OCI-LY1 (cell line): ENCODE measurements at regions not wholly inside any gene's neighbourhood (a gene's known extent, or its start where the extent isn't known, plus 50 kb on each side); places are given as distances from the start of the nearest gene placed in this dataset.

Source experiments
- H2AFZ ChIP-seq: fragments of 200-600 bp; sonication (generic), shearing (Covaris generic); 2 replicates; pipeline ENCODE4 v1.6.0; 2014; ENCODE audit warnings: antibody characterized with exemption, mild to moderate bottlenecking, low read length
- H3F3A ChIP-seq: fragments of 200-600 bp; sonication (generic), shearing (Covaris generic); 2 replicates; pipeline ENCODE4 v1.6.0; 2014; ENCODE audit warnings: mild to moderate bottlenecking, antibody characterized with exemption, low read length, moderate library complexity; ENCODE audit not compliant: insufficient read depth
- H3K27ac ChIP-seq: fragments of 200-600 bp; sonication (generic); 2 replicates; pipeline ENCODE4 v1.5.1; 2014; ENCODE audit warnings: low read length, mixed run types, mild to moderate bottlenecking, low read depth; ENCODE audit not compliant: poor library complexity, severe bottlenecking
- H3K27me3 ChIP-seq: fragments of 200-600 bp; sonication (generic); 2 replicates; pipeline ENCODE4 v1.6.0; 2014; ENCODE audit warnings: antibody characterized with exemption, mild to moderate bottlenecking, low read length, moderate library complexity; ENCODE audit not compliant: insufficient read depth
- H3K36me3 ChIP-seq: fragments of 200-600 bp; sonication (generic); 2 replicates; pipeline ENCODE4 v1.6.1; 2014; ENCODE audit warnings: mild to moderate bottlenecking, antibody characterized with exemption, low read length, moderate library complexity, mixed read lengths; ENCODE audit not compliant: insufficient read depth
- H3K4me1 ChIP-seq: fragments of 200-600 bp; sonication (generic); 2 replicates; pipeline ENCODE4 v1.5.1; 2014; ENCODE audit warnings: mild to moderate bottlenecking, low read length, moderate library complexity; ENCODE audit not compliant: insufficient read depth, severe bottlenecking
- H3K4me2 ChIP-seq: fragments of 200-600 bp; sonication (generic), shearing (Covaris generic); 2 replicates; pipeline ENCODE4 v1.6.1; 2014; ENCODE audit warnings: low read length
- H3K4me3 ChIP-seq: fragments of 200-600 bp; sonication (generic); 2 replicates; pipeline ENCODE4 v1.5.1; 2014; ENCODE audit warnings: low read length, low read depth, mild to moderate bottlenecking, mixed read lengths; ENCODE audit not compliant: poor library complexity, severe bottlenecking
- H3K79me2 ChIP-seq: fragments of 200-600 bp; shearing (Covaris generic); 2 replicates; pipeline ENCODE4 v1.6.1; 2016; ENCODE audit warnings: mixed run types, low read length, mixed read lengths; ENCODE audit not compliant: insufficient read depth
- H3K9ac ChIP-seq: fragments of 200-600 bp; sonication (generic), shearing (Covaris generic); 2 replicates; pipeline ENCODE4 v1.6.1; 2014; ENCODE audit warnings: mild to moderate bottlenecking, low read length, mixed read lengths
- H3K9me2 ChIP-seq: fragments of 200-600 bp; sonication (generic), shearing (Covaris generic); 2 replicates; pipeline ENCODE4 v1.6.1; 2014; ENCODE audit warnings: low read depth, mild to moderate bottlenecking, low read length, mixed read lengths
- H3K9me3 ChIP-seq: fragments of 200-600 bp; shearing (Covaris generic); 2 replicates; pipeline ENCODE4 v1.6.1; 2014; ENCODE audit warnings: low read length, mixed read lengths
- H4K20me1 ChIP-seq: fragments of 200-600 bp; sonication (generic), shearing (Covaris generic); 2 replicates; pipeline ENCODE4 v1.6.0; 2016; ENCODE audit warnings: mild to moderate bottlenecking, low read length; ENCODE audit not compliant: insufficient read depth
- CTCF ChIP-seq: fragments of 200-600 bp; sonication (generic), shearing (Covaris generic); IDR thresholded peaks from 2 replicates; pipeline ENCODE4 v1.5.1; 2017; ENCODE audit warnings: mild to moderate bottlenecking, antibody characterized with exemption, low read length, moderate library complexity, mixed read lengths
- EZH2 ChIP-seq: fragments of 200-600 bp; sonication (generic), shearing (Covaris generic); IDR thresholded peaks from 2 replicates; pipeline ENCODE4 v1.8.0; 2017; ENCODE audit warnings: borderline replicate concordance, mixed run types, mild to moderate bottlenecking, antibody characterized with exemption, low read length, moderate library complexity, mixed read lengths

GRCh38 chr22:49361164-49361563, 466.5 kb downstream of the BRD1 start:
- no peak overlapping the region for H2AFZ ChIP-seq
- H3K9ac ChIP-seq, result no peak overlapping the region
- no peak overlapping the region for H3K4me2 ChIP-seq
- no peaks in the 10 kb centered on the region for H3K36me3 ChIP-seq
- H3K4me1 ChIP-seq, result no peaks in the 10 kb centered on the region
- no peaks in the 10 kb centered on the region for H3F3A ChIP-seq
- H3K9me2 ChIP-seq, result no peaks in the 10 kb centered on the region
- TF ChIP-seq EZH2 (no peak), CTCF (no peak)
- no peaks in the 10 kb centered on the region for H3K79me2 ChIP-seq
- H3K27me3 ChIP-seq, result no peaks in the 10 kb centered on the region; the same call in 1 of the 2 replicates
- no peak overlapping the region for H3K4me3 ChIP-seq
- no peak overlapping the region for H3K27ac ChIP-seq
- no peaks in the 10 kb centered on the region for H3K9me3 ChIP-seq
- H4K20me1 ChIP-seq, result no peaks in the 10 kb centered on the region

- no peaks in the 10 kb centered on the region for H3K9me3 ChIP-seq
- H3K4me1 ChIP-seq, result no peaks in the 10 kb centered on the region
- H3K27me3 ChIP-seq, result no peaks in the 10 kb centered on the region; the same call in 1 of the 2 replicates
- no peaks in the 10 kb centered on the region for H3K9me2 ChIP-seq
- H3K27ac ChIP-seq, result no peak overlapping the region
- H3K9ac ChIP-seq, result no peak overlapping the region
- no peak overlapping the region for H3K4me2 ChIP-seq
- no peaks in the 10 kb centered on the region for H3F3A ChIP-seq
- H3K36me3 ChIP-seq, result no peaks in the 10 kb centered on the region
- no peak overlapping the region for H2AFZ ChIP-seq
- no peaks in the 10 kb centered on the region for H3K79me2 ChIP-seq
- H3K4me3 ChIP-seq, result no peak overlapping the region
- TF ChIP-seq EZH2 (no peak), CTCF (no peak)
- H4K20me1 ChIP-seq, result no peaks in the 10 kb centered on the region
Observed at GRCh38 chr22:49360746-49361145, 466.9 kb downstream of the BRD1 start.

DNA sequence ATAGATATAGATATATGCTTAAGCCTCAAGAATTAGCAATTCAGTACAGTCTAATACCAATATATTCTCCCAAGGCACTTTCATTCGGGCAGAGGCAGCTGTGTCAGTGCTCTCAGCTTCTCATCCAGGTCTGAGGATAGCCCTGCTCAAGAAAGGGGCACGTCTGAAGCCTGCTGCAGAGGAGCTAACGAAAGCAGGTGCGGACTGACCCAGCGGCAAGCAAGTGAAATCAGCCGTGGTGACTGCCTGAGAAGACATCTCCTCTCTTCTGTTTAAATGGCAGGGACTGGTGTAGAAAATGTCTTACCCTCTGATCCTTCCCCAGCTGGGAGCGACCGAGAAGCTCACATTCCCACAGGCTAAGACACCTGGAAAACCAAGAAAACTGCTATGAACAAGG, 468.6 kb downstream of the BRD1 start:
- no peaks in the 10 kb centered on the region for H3K4me1 ChIP-seq
- no peak overlapping the region for H2AFZ ChIP-seq
- no peaks in the 10 kb centered on the region for H3K9me2 ChIP-seq
- no peak overlapping the region for H3K4me2 ChIP-seq
- no peak overlapping the region for H3K27ac ChIP-seq
- no peaks in the 10 kb centered on the region for H3K79me2 ChIP-seq
- H3F3A ChIP-seq, result no peaks in the 10 kb centered on the region
- H3K4me3 ChIP-seq, result no peak overlapping the region
- H3K36me3 ChIP-seq, result no peaks in the 10 kb centered on the region
- no peak for TF ChIP-seq EZH2
- TF ChIP-seq CTCF, result no peak
- no peaks in the 10 kb centered on the region for H4K20me1 ChIP-seq
- H3K27me3 ChIP-seq, result no peaks in the 10 kb centered on the region; the same call in 1 of the 2 replicates
- no peaks in the 10 kb centered on the region for H3K9me3 ChIP-seq
- H3K9ac ChIP-seq, result no peak overlapping the region
